GM19328 (cell line): ENCODE measurements at regions not wholly inside any gene's neighbourhood (a gene's known extent, or its start where the extent isn't known, plus 50 kb on each side); places are given as distances from the start of the nearest gene placed in this dataset.

Source experiments
- ATAC-seq: cut with Tn5 transposase; IDR thresholded peaks from one replicate; pipeline ENCODE4 v1.9.1; 2021; ENCODE audit warnings: mild to moderate bottlenecking, moderate library complexity; ENCODE audit not compliant: unreplicated experiment

GRCh38 chr10:112006407-112006806 lies 177.2 kb downstream of the GPAM start:
- ATAC-seq, result no peak

- no peak for ATAC-seq
These were observed 176.7 kb downstream of the GPAM start for GRCh38 chr10:112006831-112007230.

- no peak for ATAC-seq
These were observed 161.4 kb downstream of the GPAM start for GRCh38 chr10:112022196-112022595.

- no peak for ATAC-seq
These were observed 159.5 kb downstream of the GPAM start for GRCh38 chr10:112024079-112024478.

- ATAC-seq, result no peak
These were observed 158.3 kb downstream of the GPAM start for GRCh38 chr10:112025228-112025627.

DNA sequence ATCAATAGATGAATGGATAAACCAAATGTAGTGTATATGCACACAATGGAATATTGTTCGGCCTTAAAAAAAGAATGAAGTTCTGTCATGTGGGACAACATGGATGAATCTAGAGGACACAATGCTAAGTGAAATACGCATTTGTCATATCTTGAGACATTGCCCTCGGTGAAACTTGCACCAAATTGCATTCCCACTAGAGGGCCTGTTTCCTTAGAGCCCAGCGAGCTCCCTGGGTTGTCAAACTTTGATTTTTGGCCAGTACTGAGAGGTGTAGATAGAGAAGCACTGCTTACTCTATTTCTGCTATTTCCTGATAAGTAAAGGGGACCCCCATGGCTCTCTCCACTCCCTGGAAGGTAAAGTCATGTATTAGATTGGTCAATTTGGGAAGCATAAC lies 157.1 kb downstream of the GPAM start:
- ATAC-seq, result no peak

DNA sequence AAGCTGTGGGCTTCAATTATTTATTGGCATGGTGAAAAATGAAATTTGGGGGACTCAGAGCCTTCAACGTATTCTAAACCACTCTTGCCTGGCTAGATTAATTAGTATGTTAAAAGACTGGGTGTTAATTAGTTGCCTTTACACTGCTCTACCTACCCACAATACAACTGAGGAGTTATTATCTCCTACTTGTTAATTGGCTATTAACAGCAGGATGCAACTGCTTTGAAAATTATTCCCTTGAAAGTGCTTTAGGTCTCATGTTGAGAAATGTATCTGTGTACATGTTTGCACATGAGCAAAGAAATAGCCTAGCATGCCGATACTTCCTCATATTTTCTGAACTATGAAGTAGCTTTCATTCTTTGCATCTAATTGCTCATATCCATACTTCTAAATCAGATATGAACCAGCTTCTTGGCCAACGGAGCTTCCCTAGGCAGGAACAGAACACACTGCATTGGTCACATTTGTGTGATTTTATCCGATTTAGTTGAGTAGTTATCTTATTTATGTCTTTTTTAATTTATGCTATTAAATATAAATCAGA lies 155.8 kb downstream of the GPAM start:
- ATAC-seq, result no peak

- no peak for ATAC-seq
These were observed 153.1 kb downstream of the GPAM start for GRCh38 chr10:112030431-112030830.

DNA sequence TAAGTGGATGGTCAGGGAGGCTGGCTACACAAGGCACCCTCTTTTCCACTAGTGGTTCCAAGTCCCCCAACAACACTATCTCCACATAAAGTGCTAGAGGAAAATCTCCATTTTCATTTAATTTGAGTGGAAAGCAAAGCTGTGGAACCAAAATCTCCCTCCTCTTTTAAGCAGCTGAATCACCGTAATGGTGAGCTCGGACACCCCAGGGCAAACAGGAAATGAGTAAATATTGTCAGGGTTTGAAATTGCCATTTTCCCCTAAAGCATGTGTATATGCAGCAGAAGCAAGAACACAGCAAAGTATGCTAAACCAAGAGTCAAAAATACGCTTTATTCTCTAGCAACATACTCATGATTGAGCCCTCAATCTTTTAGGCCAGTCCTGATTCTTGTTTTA lies 143.7 kb downstream of the GPAM start:
- no peak for ATAC-seq

DNA sequence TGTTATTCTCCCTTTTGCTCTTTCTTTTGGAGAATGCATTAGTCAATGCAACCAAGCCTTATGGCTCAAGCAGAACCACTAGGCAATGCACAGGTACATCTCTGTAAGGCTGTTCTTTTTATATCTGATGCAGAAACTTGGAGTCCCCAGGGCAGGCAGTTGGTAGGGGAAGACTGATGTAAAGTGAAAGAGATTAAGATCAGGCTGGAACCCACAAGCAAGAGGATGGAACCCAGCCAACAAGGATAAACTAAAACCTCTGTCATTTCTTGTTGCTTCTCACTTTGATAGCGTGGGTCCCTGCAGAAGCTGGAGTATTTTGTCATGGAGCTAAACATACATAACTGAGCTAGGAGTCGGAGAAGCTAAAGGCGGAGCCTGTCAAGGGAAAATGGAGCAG lies 142.9 kb downstream of the GPAM start:
- no peak for ATAC-seq

GRCh38 chr10:112045938-112046337 lies 137.6 kb downstream of the GPAM start:
- no peak for ATAC-seq

DNA sequence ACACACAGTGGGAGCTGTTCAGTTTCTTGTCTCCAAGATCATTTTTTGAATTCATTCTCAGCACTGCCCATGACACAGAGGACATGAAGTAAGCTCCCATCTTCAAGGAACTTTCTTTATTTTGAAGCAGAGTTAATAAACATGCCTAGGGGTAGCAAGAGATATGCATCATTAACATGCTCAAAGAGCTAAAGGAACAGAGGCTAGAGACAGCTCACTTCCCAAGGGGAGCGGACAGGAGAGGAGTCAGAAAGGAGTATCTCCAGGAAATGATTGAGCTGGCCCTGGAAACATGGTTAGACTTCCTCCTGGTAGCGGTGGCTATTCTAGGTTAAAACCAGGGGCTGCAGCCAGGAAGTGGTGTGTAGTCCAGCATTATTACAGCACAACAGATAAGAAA lies 135.9 kb downstream of the GPAM start:
- no peak for ATAC-seq

- ATAC-seq, result no peak
These were observed 131.4 kb downstream of the GPAM start for GRCh38 chr10:112052166-112052565.

GRCh38 chr10:112053895-112054294 lies 129.7 kb downstream of the GPAM start:
- no peak for ATAC-seq

DNA sequence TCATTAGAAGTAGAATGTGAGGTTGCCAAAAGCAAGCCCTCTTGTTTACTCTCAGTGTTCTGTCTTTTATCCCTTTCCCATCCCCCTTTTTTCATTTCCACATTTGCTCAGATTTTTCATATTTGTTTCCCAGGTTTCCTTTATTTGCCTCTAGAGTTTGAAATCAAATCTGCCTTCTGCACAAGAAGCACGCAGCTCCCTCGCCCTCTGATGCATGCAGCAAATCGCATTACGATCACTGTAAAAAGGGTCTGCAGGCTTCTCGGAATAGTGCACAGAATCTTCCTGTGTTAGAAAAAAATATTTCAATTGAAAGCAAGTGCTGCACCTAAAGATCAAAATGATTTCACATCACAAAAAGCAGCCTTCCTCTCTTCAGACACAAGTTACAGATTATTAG lies 129.0 kb downstream of the GPAM start:
- no peak for ATAC-seq

GRCh38 chr10:112057072-112057471 lies 126.5 kb downstream of the GPAM start:
- no peak for ATAC-seq

GRCh38 chr10:112059220-112059619 lies 124.3 kb downstream of the GPAM start:
- ATAC-seq, result no peak

DNA sequence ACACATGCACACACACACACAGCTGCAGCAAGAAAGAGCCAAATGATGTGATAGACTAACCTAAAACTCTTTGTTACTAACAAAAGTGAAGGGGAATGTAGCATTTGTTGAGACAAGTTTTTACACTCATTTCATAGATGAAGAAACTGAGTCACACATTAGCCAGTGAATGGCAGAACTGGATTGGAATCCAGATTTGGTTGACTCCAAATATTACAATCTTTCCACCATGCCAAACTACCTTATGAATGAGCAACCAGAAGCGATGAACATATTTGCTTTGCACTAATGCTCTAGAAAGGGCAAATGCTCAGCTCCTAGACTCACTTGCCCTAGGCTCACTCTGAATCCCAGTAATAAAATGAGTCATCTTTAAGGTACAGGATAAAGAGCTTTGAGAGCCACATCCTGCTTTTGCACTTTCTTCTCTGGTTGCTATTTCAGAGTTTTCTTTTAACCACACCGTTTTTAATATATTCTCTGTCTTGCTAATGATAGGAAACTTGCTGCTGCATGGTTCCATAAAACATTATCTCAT lies 111.9 kb downstream of the GPAM start:
- ATAC-seq, result no peak

GRCh38 chr10:112078003-112078402 lies 105.6 kb downstream of the GPAM start:
- no peak for ATAC-seq

GRCh38 chr10:112080231-112080630 lies 103.3 kb downstream of the GPAM start:
- no peak for ATAC-seq

- ATAC-seq, result no peak
These were observed 101.4 kb downstream of the GPAM start for GRCh38 chr10:112082120-112082519.

- ATAC-seq, result no peak
These were observed 100.1 kb downstream of the GPAM start for GRCh38 chr10:112083472-112083871.

DNA sequence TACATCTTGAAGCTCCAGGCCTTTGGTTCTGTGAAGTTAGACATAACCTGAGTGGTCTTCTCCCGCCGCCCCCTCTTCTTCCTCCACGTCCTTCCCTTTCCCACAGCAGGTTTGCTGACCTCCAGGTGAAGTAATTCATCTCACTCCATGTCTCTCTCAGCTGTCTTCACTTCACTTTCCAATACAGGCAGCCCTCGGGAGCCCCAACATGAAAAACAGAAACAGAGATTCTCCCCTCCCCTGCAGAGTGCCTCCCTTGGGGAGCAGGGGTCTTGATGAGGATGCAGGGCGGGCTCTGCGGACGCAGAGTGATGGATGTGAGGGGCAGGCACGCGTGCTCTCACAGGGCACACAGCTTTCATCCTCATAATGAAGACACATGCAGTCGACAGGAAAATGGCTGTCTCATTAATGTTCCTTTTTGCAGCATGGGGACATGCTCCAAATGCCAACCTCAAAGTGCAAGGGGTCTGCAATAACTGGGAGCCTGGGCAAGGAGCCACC lies 95.6 kb downstream of the GPAM start:
- ATAC-seq, result no peak
